Peyer's patch (tissue), 4 donors: ENCODE measurements at regions not wholly inside any gene's neighbourhood (a gene's known extent, or its start where the extent isn't known, plus 50 kb on each side); places are given as distances from the start of the nearest gene placed in this dataset.

Experiments used
- DNase-seq, 3 donors: peaks; one replicate each; pipeline ENCODE4 v3.0.0-alpha.2; 2017 to 2019
- H3K27ac ChIP-seq, 4 donors: fragments of 200-600 bp; sonication (generic); one replicate each; pipeline ENCODE4 v1.5.1; 2016 to 2019
- H3K27me3 ChIP-seq, 2 donors: fragments of 200-600 bp; sonication (generic); one replicate each; pipeline ENCODE4 v1.5.1; 2019
- H3K36me3 ChIP-seq, 3 donors: fragments of 200-600 bp; sonication (generic); one replicate each; pipeline ENCODE4 v1.5.1; 2016 to 2019
- H3K4me1 ChIP-seq, 4 donors: fragments of 200-600 bp; sonication (generic); one replicate each; pipeline ENCODE4 v1.5.1; 2016 to 2019
- H3K4me3 ChIP-seq, 4 donors: fragments of 200-600 bp; sonication (generic); 1 replicate in 3 of 4; 2 replicates in 1 of 4; pipeline ENCODE4 v1.5.1; 2016 to 2019; ENCODE audit warnings: mild to moderate bottlenecking in 1 of 4
- H3K9me3 ChIP-seq, 4 donors: fragments of 200-600 bp; sonication (generic); one replicate each; pipeline ENCODE4 v1.5.1; 2016 to 2019; ENCODE audit warnings: mild to moderate bottlenecking in 1 of 4
- POLR2A ChIP-seq, 2 donors: fragments of 450-650 bp; IDR thresholded peaks; one replicate each; pipeline ENCODE4 v1.5.1; 2017; ENCODE audit warnings: antibody characterized with exemption in 2 of 2, mild to moderate bottlenecking in 2 of 2, moderate library complexity in 2 of 2
- TF ChIP-seq, protein P1 (sequence below), 6 experiments: fragments of 450-650 bp in 4 of 6; fragments of 200-600 bp in 2 of 6; sonication (generic) in 1 of 6; IDR thresholded peaks; one replicate each; pipeline ENCODE4 v1.5.1; 2017 to 2019; ENCODE audit warnings: antibody characterized with exemption in 6 of 6, mild to moderate bottlenecking in 3 of 6, moderate library complexity in 1 of 6

DNA sequence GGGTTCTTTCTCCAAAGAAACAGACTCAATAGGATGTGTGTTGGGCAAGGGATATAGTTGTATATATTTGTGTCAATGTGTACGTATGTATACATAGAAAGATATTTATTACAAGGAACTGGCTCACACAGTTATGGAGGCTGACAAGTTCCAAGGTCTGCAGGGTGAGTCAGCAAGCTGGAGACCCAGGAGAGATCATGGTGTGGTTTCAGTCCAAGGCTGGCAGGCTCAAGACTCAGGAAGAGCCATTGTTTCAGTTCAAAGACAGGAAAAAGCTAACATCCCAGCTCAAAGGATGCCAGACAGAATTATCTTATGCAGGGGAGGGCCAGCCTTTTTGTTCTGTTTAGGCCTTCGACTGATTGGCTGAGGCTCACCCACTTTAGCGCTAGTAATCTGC, 89.9 kb upstream of the RALGAPA2 start:
- no peak for DNase-seq
- no peaks in the 10 kb centered on the region for H3K27me3 ChIP-seq
- no peak overlapping the region for H3K4me3 ChIP-seq
- H3K36me3 ChIP-seq = no peaks in the 10 kb centered on the region
- no peak overlapping the region for H3K27ac ChIP-seq
- TF ChIP-seq, protein P1, sequence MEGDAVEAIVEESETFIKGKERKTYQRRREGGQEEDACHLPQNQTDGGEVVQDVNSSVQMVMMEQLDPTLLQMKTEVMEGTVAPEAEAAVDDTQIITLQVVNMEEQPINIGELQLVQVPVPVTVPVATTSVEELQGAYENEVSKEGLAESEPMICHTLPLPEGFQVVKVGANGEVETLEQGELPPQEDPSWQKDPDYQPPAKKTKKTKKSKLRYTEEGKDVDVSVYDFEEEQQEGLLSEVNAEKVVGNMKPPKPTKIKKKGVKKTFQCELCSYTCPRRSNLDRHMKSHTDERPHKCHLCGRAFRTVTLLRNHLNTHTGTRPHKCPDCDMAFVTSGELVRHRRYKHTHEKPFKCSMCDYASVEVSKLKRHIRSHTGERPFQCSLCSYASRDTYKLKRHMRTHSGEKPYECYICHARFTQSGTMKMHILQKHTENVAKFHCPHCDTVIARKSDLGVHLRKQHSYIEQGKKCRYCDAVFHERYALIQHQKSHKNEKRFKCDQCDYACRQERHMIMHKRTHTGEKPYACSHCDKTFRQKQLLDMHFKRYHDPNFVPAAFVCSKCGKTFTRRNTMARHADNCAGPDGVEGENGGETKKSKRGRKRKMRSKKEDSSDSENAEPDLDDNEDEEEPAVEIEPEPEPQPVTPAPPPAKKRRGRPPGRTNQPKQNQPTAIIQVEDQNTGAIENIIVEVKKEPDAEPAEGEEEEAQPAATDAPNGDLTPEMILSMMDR (IDR thresholded peaks at IDR 0.05) = no peak
- no peak for TF ChIP-seq POLR2A (IDR thresholded peaks at IDR 0.05)
- H3K4me1 ChIP-seq = no peaks in the 10 kb centered on the region
- H3K9me3 ChIP-seq = no peaks in the 10 kb centered on the region

DNA sequence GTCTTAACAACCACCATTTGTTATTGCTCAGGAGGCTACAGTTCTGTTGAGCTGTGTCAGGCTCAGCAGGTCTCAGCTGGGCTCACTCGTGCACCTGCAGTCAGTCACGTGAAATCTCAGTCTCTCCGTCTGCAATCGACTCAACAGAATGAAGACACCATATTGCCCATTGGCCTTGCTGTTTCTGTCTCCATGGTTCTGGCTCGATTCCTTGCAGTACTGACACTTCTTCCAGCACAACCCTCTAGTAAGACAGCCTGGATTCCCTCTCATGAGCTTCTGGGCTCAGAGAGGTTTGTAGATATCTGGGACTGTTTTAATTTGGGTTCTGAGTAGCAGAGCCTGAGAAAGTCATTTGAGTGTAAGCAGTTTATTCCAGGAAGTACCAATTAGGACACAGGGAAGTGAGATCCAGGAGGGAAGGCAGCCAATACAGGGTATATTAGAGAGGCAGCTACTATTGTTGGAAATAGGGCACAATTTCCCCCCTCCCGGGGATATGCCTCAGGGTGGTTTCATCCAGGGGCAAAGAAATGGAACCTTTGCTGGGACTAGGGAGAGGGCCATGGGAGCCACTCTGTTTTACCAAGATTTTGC, 87.4 kb upstream of the RALGAPA2 start:
- Histone ChIP-seq H3K4me1 (no peaks in the 10 kb centered on the region), H3K27me3 (no peaks in the 10 kb centered on the region), H3K27ac (no peak overlapping the region), H3K36me3 (no peaks in the 10 kb centered on the region), H3K4me3 (no peak overlapping the region), H3K9me3 (no peaks in the 10 kb centered on the region)
- TF ChIP-seq, protein P1 (IDR thresholded peaks at IDR 0.05) = no peak
- TF ChIP-seq POLR2A (IDR thresholded peaks at IDR 0.05) = no peak
- no peak for DNase-seq

GRCh38 chr20:20797521-20798310, 85.3 kb upstream of the RALGAPA2 start:
- Histone ChIP-seq H3K4me3 (no peak overlapping the region), H3K4me1 (no peaks in the 10 kb centered on the region), H3K27me3 (no peaks in the 10 kb centered on the region), H3K27ac (no peak overlapping the region), H3K36me3 (no peaks in the 10 kb centered on the region), H3K9me3 (no peaks in the 10 kb centered on the region)
- no peak for TF ChIP-seq POLR2A (IDR thresholded peaks at IDR 0.05)
- TF ChIP-seq, protein P1 (IDR thresholded peaks at IDR 0.05) = no peak
- no peak for DNase-seq

- no peaks in the 10 kb centered on the region for H3K36me3 ChIP-seq
- no peaks in the 10 kb centered on the region for H3K27me3 ChIP-seq
- H3K9me3 ChIP-seq = no peaks in the 10 kb centered on the region
- TF ChIP-seq POLR2A (IDR thresholded peaks at IDR 0.05) = no peak
- TF ChIP-seq, protein P1 (IDR thresholded peaks at IDR 0.05) = no peak
- no peaks in the 10 kb centered on the region for H3K4me1 ChIP-seq
- no peak for DNase-seq
- no peak overlapping the region for H3K4me3 ChIP-seq
- H3K27ac ChIP-seq = no peak overlapping the region
Observed at GRCh38 chr20:20796766-20797440, 84.5 kb upstream of the RALGAPA2 start.

DNA sequence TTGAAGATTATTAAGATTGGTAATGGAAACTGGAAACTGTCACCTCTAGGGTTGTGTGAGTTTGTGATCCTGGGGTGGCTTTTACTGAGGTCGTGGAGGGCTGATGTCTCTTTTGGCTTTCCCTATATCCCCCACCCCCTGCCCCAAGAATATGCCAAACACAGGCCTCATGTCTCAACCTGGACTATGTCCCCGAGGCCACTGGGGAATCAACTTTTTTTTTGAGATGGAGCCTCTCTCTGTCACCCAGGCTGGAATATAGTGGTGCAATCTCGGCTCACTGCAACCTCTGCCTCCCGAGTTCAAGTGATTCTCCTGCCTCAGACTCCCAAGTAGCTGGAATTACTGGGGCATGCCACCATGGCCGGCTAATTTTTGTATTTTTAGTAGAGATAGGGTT, 83.3 kb upstream of the RALGAPA2 start:
- Histone ChIP-seq H3K27ac (no peak overlapping the region), H3K36me3 (no peaks in the 10 kb centered on the region), H3K9me3 (no peaks in the 10 kb centered on the region), H3K4me3 (no peak overlapping the region), H3K27me3 (no peaks in the 10 kb centered on the region), H3K4me1 (no peaks in the 10 kb centered on the region)
- no peak for TF ChIP-seq POLR2A (IDR thresholded peaks at IDR 0.05)
- TF ChIP-seq, protein P1 (IDR thresholded peaks at IDR 0.05) = no peak
- DNase-seq = no peak
